Effector memory CD4-positive, alpha-beta T cell (primary cell): ENCODE measurements at regions not wholly inside any gene's neighbourhood (a gene's known extent, or its start where the extent isn't known, plus 50 kb on each side); places are given as distances from the start of the nearest gene placed in this dataset.
"Not testable (repeated sequence)": the region's sequence is repeated elsewhere in the genome, so short reads cannot be mapped to it uniquely, and the experiment has no call there.

Experiments
- DNase-seq, 3 donors: peaks; one replicate each; pipeline ENCODE4 v3.0.0-alpha.2; 2020
- H3K27ac ChIP-seq: 2 replicates; pipeline ENCODE4 v1.7.0; 2013; ENCODE audit warnings: mild to moderate bottlenecking, low read length, moderate library complexity; ENCODE audit not compliant: insufficient read depth, poor library complexity, severe bottlenecking
- H3K27me3 ChIP-seq: replicated peaks from 2 replicates; pipeline ENCODE4 v1.7.0; 2013; ENCODE audit warnings: mild to moderate bottlenecking, low read length; ENCODE audit not compliant: insufficient read depth, control insufficient read depth, poor library complexity, severe bottlenecking
- H3K36me3 ChIP-seq: 2 replicates; pipeline ENCODE4 v1.7.0; 2013; ENCODE audit warnings: mild to moderate bottlenecking, low read length, moderate library complexity; ENCODE audit not compliant: control insufficient read depth, insufficient read depth
- H3K4me1 ChIP-seq: 2 replicates; pipeline ENCODE4 v1.7.0; 2013; ENCODE audit warnings: low read length, mild to moderate bottlenecking; ENCODE audit not compliant: control insufficient read depth, insufficient read depth, poor library complexity, severe bottlenecking
- H3K4me3 ChIP-seq: 2 replicates; pipeline ENCODE4 v1.7.0; 2013; ENCODE audit warnings: low read length, low read depth, mild to moderate bottlenecking; ENCODE audit not compliant: insufficient read depth, poor library complexity, severe bottlenecking
- H3K9me3 ChIP-seq: 2 replicates; pipeline ENCODE4 v1.7.0; 2013; ENCODE audit warnings: mild to moderate bottlenecking, low read length, moderate library complexity; ENCODE audit not compliant: control insufficient read depth

DNA sequence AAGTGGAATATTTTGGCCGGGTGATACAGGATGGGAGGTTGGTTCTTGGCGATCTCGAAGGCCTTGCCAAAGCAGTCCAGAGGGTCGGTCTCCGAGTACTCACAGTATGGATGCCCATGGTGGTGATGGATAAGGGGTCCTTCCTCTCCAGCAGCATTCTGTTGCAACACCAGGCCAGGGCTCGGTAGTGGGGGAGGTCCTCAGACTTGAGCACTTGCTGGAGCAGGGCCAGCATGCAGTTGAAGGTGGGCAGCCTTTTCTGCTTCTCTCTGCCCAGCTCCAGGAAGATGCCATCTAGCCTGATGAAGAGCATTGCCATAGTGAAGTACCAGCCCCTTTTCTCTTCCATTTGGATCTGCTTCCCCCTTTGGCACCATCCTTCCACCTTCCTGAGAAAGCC, 99.4 kb upstream of the MCHR2 start:
- no peak for DNase-seq
- Histone ChIP-seq H3K27me3 (no peaks in the 10 kb centered on the region), H3K36me3 (no peaks in the 10 kb centered on the region), H3K27ac (no peak overlapping the region), H3K4me1 (no peaks in the 10 kb centered on the region), H3K4me3 (no peak overlapping the region), H3K9me3 (no peaks in the 10 kb centered on the region)

DNA sequence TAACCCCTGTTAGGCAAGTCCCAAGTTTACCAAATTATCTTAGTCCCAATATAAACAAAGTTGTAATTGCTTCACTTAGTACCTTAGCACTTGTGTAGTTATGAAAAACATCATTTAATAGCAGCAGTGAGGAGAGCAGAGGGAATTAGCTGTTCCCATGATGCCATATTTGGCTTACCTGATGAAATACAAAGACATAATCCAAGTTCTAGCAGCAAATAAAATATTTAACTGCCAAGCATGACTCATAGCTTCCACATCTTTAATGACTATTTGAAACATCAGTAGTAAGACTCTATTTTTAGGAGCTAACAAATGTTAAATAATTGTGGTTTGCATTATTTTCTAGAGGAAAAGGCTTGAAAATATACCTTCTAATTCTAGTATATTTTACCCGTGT, 94.0 kb upstream of the MCHR2 start:
- DNase-seq: no peak
- H3K36me3 ChIP-seq: no peaks in the 10 kb centered on the region
- no peaks in the 10 kb centered on the region for H3K27me3 ChIP-seq
- no peaks in the 10 kb centered on the region for H3K9me3 ChIP-seq
- H3K4me1 ChIP-seq: no peaks in the 10 kb centered on the region
- no peak overlapping the region for H3K4me3 ChIP-seq
- H3K27ac ChIP-seq: no peak overlapping the region

- Histone ChIP-seq H3K27me3 (no peaks in the 10 kb centered on the region), H3K9me3 (no peaks in the 10 kb centered on the region), H3K4me3 (no peak overlapping the region), H3K4me1 (no peaks in the 10 kb centered on the region), H3K27ac (no peak overlapping the region), H3K36me3 (no peaks in the 10 kb centered on the region)
- no peak for DNase-seq
Observed at GRCh38 chr6:100084991-100085364, 91.0 kb upstream of the MCHR2 start.

GRCh38 chr6:100084316-100084990, 90.4 kb upstream of the MCHR2 start:
- no peaks in the 10 kb centered on the region for H3K4me1 ChIP-seq
- no peak overlapping the region for H3K4me3 ChIP-seq
- H3K9me3 ChIP-seq: no peaks in the 10 kb centered on the region
- DNase-seq: no peak
- H3K27ac ChIP-seq: no peak overlapping the region
- H3K27me3 ChIP-seq: no peaks in the 10 kb centered on the region
- no peaks in the 10 kb centered on the region for H3K36me3 ChIP-seq

DNA sequence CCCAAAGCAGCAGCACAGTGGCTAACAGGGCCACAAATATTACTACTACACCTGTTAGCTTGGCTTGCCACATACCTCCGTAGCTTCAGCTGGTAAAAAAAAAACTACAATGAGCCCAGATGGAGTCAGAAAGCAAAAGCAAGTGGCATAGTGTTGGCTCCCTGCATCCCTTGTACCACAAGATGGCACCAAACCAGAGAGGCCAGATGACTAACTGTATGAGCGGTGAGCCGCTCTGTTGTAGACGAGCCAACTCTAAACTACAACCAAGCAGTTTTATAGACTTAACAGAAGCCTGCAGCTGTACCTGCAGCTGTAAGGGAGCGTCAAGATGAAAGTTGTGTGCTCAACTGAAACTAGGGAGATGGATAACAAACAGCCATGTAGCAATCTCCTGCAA, 84.5 kb upstream of the MCHR2 start:
- Histone ChIP-seq H3K4me3 (no peak overlapping the region), H3K4me1 (no peaks in the 10 kb centered on the region), H3K36me3 (no peaks in the 10 kb centered on the region), H3K27me3 (no peaks in the 10 kb centered on the region), H3K27ac (no peak overlapping the region), H3K9me3 (no peaks in the 10 kb centered on the region)
- DNase-seq: no peak

DNA sequence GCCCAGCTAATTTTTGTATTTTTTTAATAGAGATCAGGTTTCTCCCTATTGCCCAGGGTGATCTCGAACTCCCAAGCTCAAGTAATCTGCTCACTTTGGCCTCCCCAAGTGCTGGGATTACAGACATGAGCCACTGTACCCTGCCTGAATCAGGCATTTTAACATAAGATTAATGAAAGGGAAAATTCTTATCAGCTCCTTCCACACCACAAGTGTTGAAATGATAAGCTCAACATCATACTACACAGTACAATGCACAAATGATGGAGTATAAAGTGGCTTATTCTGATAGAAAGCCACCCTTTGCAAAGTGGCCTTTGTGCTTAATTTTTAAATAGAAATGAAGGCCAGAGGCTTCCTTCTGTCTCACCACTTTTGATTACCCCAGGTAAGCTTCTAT, 71.3 kb upstream of the MCHR2 start:
- Histone ChIP-seq H3K4me3 (no peak overlapping the region), H3K27me3 (no peaks in the 10 kb centered on the region), H3K36me3 (no peaks in the 10 kb centered on the region), H3K4me1 (no peaks in the 10 kb centered on the region), H3K9me3 (no peaks in the 10 kb centered on the region), H3K27ac (no peak overlapping the region)
- no peak for DNase-seq

- Histone ChIP-seq H3K27me3 (no peaks in the 10 kb centered on the region), H3K9me3 (no peaks in the 10 kb centered on the region), H3K4me3 (no peak overlapping the region), H3K27ac (no peak overlapping the region), H3K4me1 (no peaks in the 10 kb centered on the region), H3K36me3 (no peaks in the 10 kb centered on the region)
- DNase-seq: no peak
Observed at GRCh38 chr6:100062621-100063020, 68.6 kb upstream of the MCHR2 start.

- no peaks in the 10 kb centered on the region for H3K9me3 ChIP-seq
- no peaks in the 10 kb centered on the region for H3K27me3 ChIP-seq
- H3K4me3 ChIP-seq: no peak overlapping the region
- no peaks in the 10 kb centered on the region for H3K36me3 ChIP-seq
- H3K4me1 ChIP-seq: no peaks in the 10 kb centered on the region
- no peak overlapping the region for H3K27ac ChIP-seq
- DNase-seq: no peak
Observed at GRCh38 chr6:100057941-100058340, 63.9 kb upstream of the MCHR2 start.

DNA sequence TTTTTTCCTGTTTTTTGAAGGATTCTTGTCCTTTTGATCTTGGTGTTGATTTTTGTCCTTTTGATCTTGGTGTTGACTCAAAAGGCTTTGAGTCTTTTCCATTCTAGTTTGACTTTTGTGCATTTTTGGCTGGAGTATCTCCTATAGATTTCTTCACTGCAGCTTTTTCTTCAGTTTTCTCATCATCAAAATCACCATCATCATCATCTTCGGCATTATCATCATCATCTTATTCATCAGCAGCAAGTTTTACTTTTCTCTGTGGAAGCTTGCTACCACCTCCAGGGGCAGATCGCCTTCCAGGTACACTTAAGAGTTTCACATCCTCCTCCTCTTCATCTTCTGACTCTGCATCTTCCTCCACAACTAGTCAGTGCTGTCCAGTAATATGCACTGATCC, 56.5 kb upstream of the MCHR2 start:
- Histone ChIP-seq H3K36me3 (no peaks in the 10 kb centered on the region), H3K27ac (no peak overlapping the region), H3K9me3 (no peaks in the 10 kb centered on the region), H3K27me3 (no peaks in the 10 kb centered on the region), H3K4me3 (no peak overlapping the region), H3K4me1 (no peaks in the 10 kb centered on the region)
- DNase-seq: no peak

GRCh38 chr6:100043961-100044360, 49.9 kb upstream of the MCHR2 start:
- H3K36me3 ChIP-seq, DNase-seq, H3K4me1 ChIP-seq, H3K4me3 ChIP-seq, H3K27ac ChIP-seq, H3K9me3 ChIP-seq, H3K27me3 ChIP-seq: not testable (repeated sequence)
